H1 (cell line): ENCODE measurements at regions not wholly inside any gene's neighbourhood (a gene's known extent, or its start where the extent isn't known, plus 50 kb on each side); places are given as distances from the start of the nearest gene placed in this dataset.

ENCODE experiments used
- RBBP5 ChIP-seq: IDR thresholded peaks from 2 replicates; pipeline ENCODE4 v1.7.1; 2012; ENCODE audit warnings: low read depth, mild to moderate bottlenecking, inconsistent platforms, low read length, moderate library complexity, borderline replicate concordance
- TEAD4 ChIP-seq: IDR thresholded peaks from 2 replicates; pipeline ENCODE4 v1.6.1; 2012; ENCODE audit warnings: low read depth, low read length, inconsistent platforms, mixed read lengths
- TF ChIP-seq, protein P1 (sequence below), 3 experiments: IDR thresholded peaks; 1 replicate in 2 of 3; 2 replicates in 1 of 3; pipeline versions ENCODE4 v1.5.1 to v1.6.1; 2011; ENCODE audit warnings: low read length in 3 of 3, mild to moderate bottlenecking in 3 of 3, inconsistent platforms in 2 of 3, low read depth in 1 of 3, moderate library complexity in 1 of 3; ENCODE audit not compliant: insufficient read depth in 1 of 3; ENCODE audit errors: control extremely low read depth in 1 of 3

DNA sequence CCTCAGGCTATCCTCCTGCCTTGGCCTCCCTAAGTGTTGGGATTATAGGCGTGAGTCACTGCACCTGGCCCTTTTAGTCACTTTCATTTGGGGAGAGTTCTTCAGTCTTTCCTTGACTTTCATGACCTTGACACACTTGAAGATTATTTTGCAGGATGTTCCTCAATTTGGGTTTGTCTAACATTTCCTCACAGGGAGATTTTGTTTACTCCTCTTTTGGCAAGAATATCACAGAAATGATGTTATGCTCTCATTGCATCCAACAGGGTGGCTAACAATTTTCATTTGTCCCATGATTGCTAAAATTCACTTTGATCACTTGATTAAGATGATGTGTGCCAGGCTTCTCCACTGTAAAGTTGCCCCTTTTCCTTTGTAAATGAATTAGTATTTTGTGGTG lies 164.0 kb downstream of the ADSS2 start (continued):
- TF ChIP-seq, protein P1, sequence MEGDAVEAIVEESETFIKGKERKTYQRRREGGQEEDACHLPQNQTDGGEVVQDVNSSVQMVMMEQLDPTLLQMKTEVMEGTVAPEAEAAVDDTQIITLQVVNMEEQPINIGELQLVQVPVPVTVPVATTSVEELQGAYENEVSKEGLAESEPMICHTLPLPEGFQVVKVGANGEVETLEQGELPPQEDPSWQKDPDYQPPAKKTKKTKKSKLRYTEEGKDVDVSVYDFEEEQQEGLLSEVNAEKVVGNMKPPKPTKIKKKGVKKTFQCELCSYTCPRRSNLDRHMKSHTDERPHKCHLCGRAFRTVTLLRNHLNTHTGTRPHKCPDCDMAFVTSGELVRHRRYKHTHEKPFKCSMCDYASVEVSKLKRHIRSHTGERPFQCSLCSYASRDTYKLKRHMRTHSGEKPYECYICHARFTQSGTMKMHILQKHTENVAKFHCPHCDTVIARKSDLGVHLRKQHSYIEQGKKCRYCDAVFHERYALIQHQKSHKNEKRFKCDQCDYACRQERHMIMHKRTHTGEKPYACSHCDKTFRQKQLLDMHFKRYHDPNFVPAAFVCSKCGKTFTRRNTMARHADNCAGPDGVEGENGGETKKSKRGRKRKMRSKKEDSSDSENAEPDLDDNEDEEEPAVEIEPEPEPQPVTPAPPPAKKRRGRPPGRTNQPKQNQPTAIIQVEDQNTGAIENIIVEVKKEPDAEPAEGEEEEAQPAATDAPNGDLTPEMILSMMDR (IDR thresholded peaks at IDR 0.05; ENCODE audit: control extremely low read depth in 1 of 3, insufficient read depth in 1 of 3, low read depth in 1 of 3, low read length in 3 of 3): no peak
- TF ChIP-seq RBBP5 (no peak), TEAD4 (no peak)
- TF ChIP-seq, all 59 proteins: peak for 0
